ENCODE measurements at regions not wholly inside any gene's neighbourhood (a gene's known extent, or its start where the extent isn't known, plus 50 kb on each side); places are given as distances from the start of the nearest gene placed in this dataset.

- H3K4me1 ChIP-seq: no peaks in the 10 kb centered on the region
- H3K36me3 ChIP-seq: no peaks in the 10 kb centered on the region
- no peak overlapping the region for H3K27ac ChIP-seq
- H3K27me3 ChIP-seq: no peaks in the 10 kb centered on the region
- DNase-seq (ENCODE audit: low spot score in 2 of 2): no peak
- TF ChIP-seq POLR2AphosphoS5 (IDR thresholded peaks at IDR 0.05) (no peak), CTCF (IDR thresholded peaks at IDR 0.05) (no peak), POLR2A (IDR thresholded peaks at IDR 0.05) (no peak)
- intact Hi-C loops (cut with DNase I; ENCODE audit: low total_unique reads): no loop called here
- no peak overlapping the region for H3K4me3 ChIP-seq
- no peaks in the 10 kb centered on the region for H3K9me3 ChIP-seq
Measured at GRCh38 chr2:445896-446295, 158.0 kb upstream of the ALKAL2 start.

DNA sequence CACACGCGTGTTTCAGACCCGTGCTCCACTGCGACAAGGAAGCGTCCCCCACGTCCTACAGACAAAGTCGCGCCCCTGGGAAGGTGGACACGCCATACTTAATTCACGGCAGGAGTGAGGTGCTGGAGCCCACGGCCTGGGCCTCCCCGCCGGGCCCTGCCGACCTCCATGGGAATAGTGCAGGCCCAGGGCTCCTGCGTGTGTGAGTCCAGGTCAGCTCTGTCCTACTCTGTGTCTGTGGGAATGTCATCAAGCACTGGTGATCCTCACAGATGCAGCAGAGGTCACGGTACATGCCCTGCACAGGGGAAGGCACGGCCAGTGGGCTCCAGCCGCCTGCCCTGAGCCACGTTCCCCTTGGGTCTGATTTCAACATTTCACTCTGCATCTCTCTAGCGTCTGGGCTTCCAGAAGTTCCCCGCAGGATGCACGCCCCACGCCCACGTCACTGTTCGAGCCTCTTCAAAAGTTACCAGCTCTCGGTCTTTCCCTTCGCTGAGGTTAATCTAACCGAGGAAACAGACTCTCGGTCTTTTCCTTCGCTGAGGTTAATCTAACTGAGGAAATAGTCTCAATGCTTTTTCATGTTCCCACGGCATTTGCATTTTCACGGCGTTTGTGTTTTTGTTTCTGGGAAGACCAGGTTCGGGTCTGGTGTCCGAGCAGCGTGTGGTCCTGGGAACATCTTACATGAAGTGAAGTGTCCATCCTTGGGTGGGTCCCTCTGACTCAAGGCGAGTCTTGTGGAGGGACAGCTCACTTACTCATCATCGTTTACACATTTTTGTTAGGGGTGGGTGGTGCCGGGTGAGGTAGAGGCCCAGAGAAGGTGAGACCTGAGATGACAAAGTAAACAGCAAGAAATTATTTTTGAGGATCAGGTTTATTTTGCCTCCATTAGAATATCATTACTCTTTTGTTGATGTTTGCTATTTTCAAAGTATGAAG is 157.3 kb upstream of the ALKAL2 start:
- H3K36me3 ChIP-seq: no peaks in the 10 kb centered on the region
- no peak for DNase-seq (ENCODE audit: low spot score in 2 of 2)
- intact Hi-C loops (cut with DNase I; ENCODE audit: low total_unique reads): no loop called here
- H3K9me3 ChIP-seq: no peaks in the 10 kb centered on the region
- H3K4me1 ChIP-seq: no peaks in the 10 kb centered on the region
- no peak overlapping the region for H3K27ac ChIP-seq
- no peak overlapping the region for H3K4me3 ChIP-seq
- H3K27me3 ChIP-seq: no peaks in the 10 kb centered on the region
- TF ChIP-seq POLR2A (IDR thresholded peaks at IDR 0.05) (no peak), POLR2AphosphoS5 (IDR thresholded peaks at IDR 0.05) (no peak), CTCF (IDR thresholded peaks at IDR 0.05) (no peak)

DNA sequence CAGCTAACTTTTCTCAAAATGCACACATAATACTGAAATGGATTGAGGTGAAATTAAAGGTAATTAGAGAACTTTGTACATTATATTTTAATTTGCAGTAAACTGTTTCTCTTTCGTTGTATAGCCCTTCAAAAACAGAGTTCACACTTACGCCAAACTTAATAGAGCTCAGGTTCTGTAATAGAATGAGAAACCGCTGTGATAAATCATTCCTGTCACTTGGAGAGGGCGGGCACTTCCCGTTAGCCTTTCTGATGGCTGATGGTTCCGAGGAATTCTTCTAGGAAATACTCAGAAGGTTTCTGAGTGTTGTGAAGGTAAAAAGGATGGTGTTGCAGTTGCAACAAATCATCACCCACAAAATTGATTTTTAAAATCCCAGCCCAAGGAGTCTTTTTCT is 155.8 kb upstream of the ALKAL2 start:
- Histone ChIP-seq H3K27me3 (no peaks in the 10 kb centered on the region), H3K36me3 (no peaks in the 10 kb centered on the region), H3K4me3 (no peak overlapping the region), H3K27ac (no peak overlapping the region), H3K9me3 (no peaks in the 10 kb centered on the region), H3K4me1 (no peaks in the 10 kb centered on the region)
- TF ChIP-seq CTCF (IDR thresholded peaks at IDR 0.05) (no peak), POLR2A (IDR thresholded peaks at IDR 0.05) (no peak), POLR2AphosphoS5 (IDR thresholded peaks at IDR 0.05) (no peak)
- DNase-seq (ENCODE audit: low spot score in 2 of 2): no peak
- intact Hi-C loops (cut with DNase I; ENCODE audit: low total_unique reads): no loop called here

- H3K4me1 ChIP-seq: no peaks in the 10 kb centered on the region
- no peak for DNase-seq (ENCODE audit: low spot score in 2 of 2)
- H3K9me3 ChIP-seq: no peaks in the 10 kb centered on the region
- H3K4me3 ChIP-seq: no peak overlapping the region
- H3K27ac ChIP-seq: no peak overlapping the region
- intact Hi-C loops (cut with DNase I; ENCODE audit: low total_unique reads): no loop called here
- TF ChIP-seq POLR2AphosphoS5 (IDR thresholded peaks at IDR 0.05) (no peak), POLR2A (IDR thresholded peaks at IDR 0.05) (no peak), CTCF (IDR thresholded peaks at IDR 0.05) (no peak)
- no peaks in the 10 kb centered on the region for H3K27me3 ChIP-seq
- no peaks in the 10 kb centered on the region for H3K36me3 ChIP-seq
Measured at GRCh38 chr2:443216-443615, 155.3 kb upstream of the ALKAL2 start.

- intact Hi-C loops (cut with DNase I; ENCODE audit: low total_unique reads): no loop called here
- Histone ChIP-seq H3K36me3 (no peaks in the 10 kb centered on the region), H3K9me3 (no peaks in the 10 kb centered on the region), H3K27me3 (no peaks in the 10 kb centered on the region), H3K4me1 (no peaks in the 10 kb centered on the region), H3K27ac (no peak overlapping the region), H3K4me3 (no peak overlapping the region)
- TF ChIP-seq POLR2AphosphoS5 (IDR thresholded peaks at IDR 0.05) (no peak), POLR2A (IDR thresholded peaks at IDR 0.05) (no peak), CTCF (IDR thresholded peaks at IDR 0.05) (no peak)
- no peak for DNase-seq (ENCODE audit: low spot score in 2 of 2)
Measured at GRCh38 chr2:441258-442022, 153.5 kb upstream of the ALKAL2 start.
